ENCODE measurements at regions not wholly inside any gene's neighbourhood (a gene's known extent, or its start where the extent isn't known, plus 50 kb on each side); places are given as distances from the start of the nearest gene placed in this dataset.

- no peak for DNase-seq
These were observed 266.4 kb downstream of the TINAG start for GRCh38 chr6:54574671-54575070.

- no peak for DNase-seq
These were observed 268.3 kb upstream of the FAM83B start for GRCh38 chr6:54578261-54578660.

GRCh38 chr6:54579011-54579410 is 267.6 kb upstream of the FAM83B start:
- DNase-seq: no peak

GRCh38 chr6:54586251-54586650 is 260.3 kb upstream of the FAM83B start:
- DNase-seq: no peak

GRCh38 chr6:54587277-54587676 is 259.3 kb upstream of the FAM83B start:
- no peak for DNase-seq

GRCh38 chr6:54588176-54588575 is 258.4 kb upstream of the FAM83B start:
- no peak for DNase-seq

- no peak for DNase-seq
These were observed 250.7 kb upstream of the FAM83B start for GRCh38 chr6:54595844-54596243.

GRCh38 chr6:54598787-54599313 is 247.7 kb upstream of the FAM83B start:
- DNase-seq: no peak

- DNase-seq: no peak
These were observed 244.8 kb upstream of the FAM83B start for GRCh38 chr6:54601600-54602300.

GRCh38 chr6:54602591-54602990 is 244.0 kb upstream of the FAM83B start:
- DNase-seq: no peak

- DNase-seq: no peak
These were observed 236.6 kb upstream of the FAM83B start for GRCh38 chr6:54609981-54610380.

GRCh38 chr6:54613596-54613995 is 233.0 kb upstream of the FAM83B start:
- DNase-seq: no peak

GRCh38 chr6:54614499-54615195 is 231.9 kb upstream of the FAM83B start:
- peak; percentile 35 for DNase-seq

GRCh38 chr6:54617730-54618129 is 228.8 kb upstream of the FAM83B start:
- no peak for DNase-seq

- DNase-seq: no peak
These were observed 228.0 kb upstream of the FAM83B start for GRCh38 chr6:54618572-54618971.

GRCh38 chr6:54619102-54619501 is 227.5 kb upstream of the FAM83B start:
- no peak for DNase-seq

- DNase-seq: no peak
These were observed 225.3 kb upstream of the FAM83B start for GRCh38 chr6:54621285-54621684.

GRCh38 chr6:54624216-54624615 is 222.4 kb upstream of the FAM83B start:
- DNase-seq: no peak

- DNase-seq: no peak
These were observed 221.8 kb upstream of the FAM83B start for GRCh38 chr6:54624779-54625178.

GRCh38 chr6:54629131-54629530 is 217.4 kb upstream of the FAM83B start:
- DNase-seq: no peak

- no peak for DNase-seq
These were observed 213.5 kb upstream of the FAM83B start for GRCh38 chr6:54632984-54633565.

- no peak for DNase-seq
These were observed 213.0 kb upstream of the FAM83B start for GRCh38 chr6:54633601-54634000.

GRCh38 chr6:54640911-54641310 is 205.7 kb upstream of the FAM83B start:
- no peak for DNase-seq
